ENCODE measurements at regions not wholly inside any gene's neighbourhood (a gene's known extent, or its start where the extent isn't known, plus 50 kb on each side); places are given as distances from the start of the nearest gene placed in this dataset.

GRCh38 chr6:14635934-14636591, 518.5 kb downstream of the CD83 start:
- ChIA-PET POLR2A (no interaction called here), CTCF (no interaction called here)
- no peaks in the 10 kb centered on the region for H3K9me3 Mint-ChIP-seq (ENCODE audit: unreplicated experiment)
- DNase-seq = no peak
- Histone ChIP-seq H3K27me3 (replicated peaks; ENCODE audit: control insufficient read depth, insufficient read depth, low read length) (no peaks in the 10 kb centered on the region), H3K4me1 (no peaks in the 10 kb centered on the region), H3K36me3 (ENCODE audit: control insufficient read depth, insufficient read depth, low read length) (no peaks in the 10 kb centered on the region), H3K9me3 (no peaks in the 10 kb centered on the region), H3K4me3 (ENCODE audit: low read depth, low read length) (no peak overlapping the region)
- intact Hi-C loops (cut with micrococcal nuclease; ENCODE audit: unreplicated experiment) = no loop called here
- TF ChIP-seq, protein P1, sequence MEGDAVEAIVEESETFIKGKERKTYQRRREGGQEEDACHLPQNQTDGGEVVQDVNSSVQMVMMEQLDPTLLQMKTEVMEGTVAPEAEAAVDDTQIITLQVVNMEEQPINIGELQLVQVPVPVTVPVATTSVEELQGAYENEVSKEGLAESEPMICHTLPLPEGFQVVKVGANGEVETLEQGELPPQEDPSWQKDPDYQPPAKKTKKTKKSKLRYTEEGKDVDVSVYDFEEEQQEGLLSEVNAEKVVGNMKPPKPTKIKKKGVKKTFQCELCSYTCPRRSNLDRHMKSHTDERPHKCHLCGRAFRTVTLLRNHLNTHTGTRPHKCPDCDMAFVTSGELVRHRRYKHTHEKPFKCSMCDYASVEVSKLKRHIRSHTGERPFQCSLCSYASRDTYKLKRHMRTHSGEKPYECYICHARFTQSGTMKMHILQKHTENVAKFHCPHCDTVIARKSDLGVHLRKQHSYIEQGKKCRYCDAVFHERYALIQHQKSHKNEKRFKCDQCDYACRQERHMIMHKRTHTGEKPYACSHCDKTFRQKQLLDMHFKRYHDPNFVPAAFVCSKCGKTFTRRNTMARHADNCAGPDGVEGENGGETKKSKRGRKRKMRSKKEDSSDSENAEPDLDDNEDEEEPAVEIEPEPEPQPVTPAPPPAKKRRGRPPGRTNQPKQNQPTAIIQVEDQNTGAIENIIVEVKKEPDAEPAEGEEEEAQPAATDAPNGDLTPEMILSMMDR (IDR thresholded peaks at IDR 0.05; ENCODE audit: insufficient read depth in 1 of 2, low read depth in 1 of 2, low read length in 1 of 2, severe bottlenecking in 1 of 2, unreplicated experiment in 1 of 2) = no peak
- H3K27me3 Mint-ChIP-seq (ENCODE audit: insufficient read depth, unreplicated experiment) = no peaks in the 10 kb centered on the region
- peaks cover 7% of the 10 kb centered on the region for H3K4me1 Mint-ChIP-seq (ENCODE audit: low read depth, unreplicated experiment)
- BruUV-seq (replicated peaks) = no TSS peak
- H3K27ac Mint-ChIP-seq (ENCODE audit: unreplicated experiment) = no peak overlapping the region
- no peaks in the 10 kb centered on the region for H3K36me3 Mint-ChIP-seq (ENCODE audit: insufficient read depth, unreplicated experiment)
- H3K4me3 Mint-ChIP-seq (ENCODE audit: unreplicated experiment) = no peak overlapping the region

GRCh38 chr6:14638435-14638905, 520.9 kb downstream of the CD83 start:
- Histone ChIP-seq H3K4me1 (no peaks in the 10 kb centered on the region), H3K27me3 (replicated peaks; ENCODE audit: control insufficient read depth, insufficient read depth, low read length) (no peaks in the 10 kb centered on the region), H3K9me3 (no peaks in the 10 kb centered on the region), H3K4me3 (ENCODE audit: low read depth, low read length) (no peak overlapping the region), H3K36me3 (ENCODE audit: control insufficient read depth, insufficient read depth, low read length) (no peaks in the 10 kb centered on the region)
- H3K27me3 Mint-ChIP-seq (ENCODE audit: insufficient read depth, unreplicated experiment) = no peaks in the 10 kb centered on the region
- H3K4me3 Mint-ChIP-seq (ENCODE audit: unreplicated experiment) = no peak overlapping the region
- CTCF ChIA-PET = no interaction called here
- DNase-seq = no peak
- H3K9me3 Mint-ChIP-seq (ENCODE audit: unreplicated experiment) = no peaks in the 10 kb centered on the region
- peaks cover 7% of the 10 kb centered on the region for H3K4me1 Mint-ChIP-seq (ENCODE audit: low read depth, unreplicated experiment)
- no peaks in the 10 kb centered on the region for H3K36me3 Mint-ChIP-seq (ENCODE audit: insufficient read depth, unreplicated experiment)
- TF ChIP-seq, protein P1 (IDR thresholded peaks at IDR 0.05; ENCODE audit: insufficient read depth in 1 of 2, low read depth in 1 of 2, low read length in 1 of 2, severe bottlenecking in 1 of 2, unreplicated experiment in 1 of 2) = no peak
- intact Hi-C loops (cut with micrococcal nuclease; ENCODE audit: unreplicated experiment) = no loop called here
- H3K27ac Mint-ChIP-seq (ENCODE audit: unreplicated experiment) = no peak overlapping the region
- POLR2A ChIA-PET = no interaction called here
- no TSS peak for BruUV-seq (replicated peaks)

- TF ChIP-seq, protein P1 (IDR thresholded peaks at IDR 0.05; ENCODE audit: insufficient read depth in 1 of 2, low read depth in 1 of 2, low read length in 1 of 2, severe bottlenecking in 1 of 2, unreplicated experiment in 1 of 2) = no peak
- H3K4me3 Mint-ChIP-seq (ENCODE audit: unreplicated experiment) = no peak overlapping the region
These were observed 521.6 kb downstream of the CD83 start for GRCh38 chr6:14638906-14639761.

More at GRCh38 chr6:14638906-14639761, 521.6 kb downstream of the CD83 start:
- Mint-ChIP-seq H3K27ac (ENCODE audit: unreplicated experiment) (no peak overlapping the region), H3K36me3 (ENCODE audit: insufficient read depth, unreplicated experiment) (no peaks in the 10 kb centered on the region), H3K27me3 (ENCODE audit: insufficient read depth, unreplicated experiment) (no peaks in the 10 kb centered on the region), H3K9me3 (ENCODE audit: unreplicated experiment) (no peaks in the 10 kb centered on the region), H3K4me1 (ENCODE audit: low read depth, unreplicated experiment) (peaks cover 7% of the 10 kb centered on the region)
- CTCF ChIA-PET = no interaction called here
- H3K36me3 ChIP-seq (ENCODE audit: control insufficient read depth, insufficient read depth, low read length) = no peaks in the 10 kb centered on the region
- H3K9me3 ChIP-seq = no peaks in the 10 kb centered on the region
- BruUV-seq (replicated peaks) = no TSS peak
- no peaks in the 10 kb centered on the region for H3K27me3 ChIP-seq (replicated peaks; ENCODE audit: control insufficient read depth, insufficient read depth, low read length)
- no peaks in the 10 kb centered on the region for H3K4me1 ChIP-seq
- POLR2A ChIA-PET = no interaction called here
- no peak for DNase-seq
- no peak overlapping the region for H3K4me3 ChIP-seq (ENCODE audit: low read depth, low read length)
- intact Hi-C loops (cut with micrococcal nuclease; ENCODE audit: unreplicated experiment) = no loop called here

All from Caco-2 (cell line).